ENCODE measurements at regions not wholly inside any gene's neighbourhood (a gene's known extent, or its start where the extent isn't known, plus 50 kb on each side); places are given as distances from the start of the nearest gene placed in this dataset.

- TF ChIP-seq CTCF (IDR thresholded peaks at IDR 0.05) (no peak), POLR2A (IDR thresholded peaks at IDR 0.05) (no peak)
Observed at GRCh38 chr6:141152951-141153350, 979.8 kb upstream of the GJE1 start.

All from heart left ventricle (tissue), 13 donors.